ENCODE measurements at regions not wholly inside any gene's neighbourhood (a gene's known extent, or its start where the extent isn't known, plus 50 kb on each side); places are given as distances from the start of the nearest gene placed in this dataset.

DNA sequence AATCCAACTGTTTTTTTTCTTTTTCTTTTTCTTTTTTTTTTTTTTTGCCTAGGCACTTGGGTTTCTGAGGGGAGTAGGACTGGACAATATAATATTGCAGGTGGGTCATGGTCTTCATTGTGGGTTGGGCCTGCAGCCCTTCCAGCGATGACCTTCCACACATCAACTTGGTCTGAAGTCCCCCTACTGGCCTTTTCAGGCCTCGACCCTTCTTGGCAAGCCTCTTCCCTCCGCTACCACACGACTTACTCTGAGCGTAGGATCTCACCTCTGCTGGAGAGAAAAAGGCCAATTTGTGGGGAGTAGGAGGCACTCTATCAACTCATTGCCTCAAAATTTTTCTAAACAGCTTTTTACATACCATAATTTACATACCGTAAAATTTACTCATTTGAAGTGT is 51.1 kb upstream of the GRIK3 start:
- no peak for DNase-seq
- ATAC-seq = no peak
- intact Hi-C loops (cut with micrococcal nuclease) = no loop called here

DNA sequence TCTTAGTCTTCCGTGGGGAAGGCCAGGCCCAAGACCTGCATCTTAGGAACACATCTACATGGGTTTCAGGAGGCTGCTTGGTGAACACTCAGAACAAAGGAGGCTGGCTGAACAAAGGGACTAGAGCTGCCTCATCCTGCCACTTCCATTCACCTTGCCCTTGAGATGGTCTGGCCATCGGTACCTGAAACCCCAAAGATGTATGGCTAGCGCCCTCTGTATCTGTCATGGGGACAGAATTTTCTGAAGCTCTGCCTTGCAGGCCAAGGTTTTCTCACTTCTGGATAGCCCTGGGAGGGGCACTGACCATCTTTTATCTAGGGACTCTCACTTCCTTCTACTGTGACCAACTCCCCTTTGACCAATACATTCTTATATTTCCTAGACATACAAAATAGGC is 55.4 kb upstream of the GRIK3 start:
- intact Hi-C loops (cut with micrococcal nuclease) = no loop called here

DNA sequence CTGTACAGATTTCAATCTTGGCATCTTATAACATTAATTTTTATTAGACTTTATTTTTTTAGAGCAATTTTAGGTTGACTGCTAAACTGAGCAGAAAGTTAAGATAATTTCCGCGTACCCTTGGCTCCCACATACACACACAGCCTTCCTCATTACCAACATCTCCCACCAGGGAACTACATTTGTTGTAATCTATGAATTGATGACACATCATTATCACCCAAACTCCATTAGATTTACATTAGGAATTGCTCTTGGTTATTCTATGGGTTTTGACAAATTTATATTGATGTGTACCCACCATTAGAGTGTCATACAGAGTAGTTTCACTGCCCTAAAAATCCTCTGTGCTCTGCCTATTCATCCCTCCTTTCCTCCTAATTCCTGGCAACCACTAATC is 56.4 kb upstream of the GRIK3 start:
- intact Hi-C loops (cut with micrococcal nuclease) = no loop called here
- no peak for DNase-seq
- no peak for ATAC-seq

More for the DNA sequence above, 55.4 kb upstream of the GRIK3 start:
- DNase-seq = no peak
- no peak for ATAC-seq

DNA sequence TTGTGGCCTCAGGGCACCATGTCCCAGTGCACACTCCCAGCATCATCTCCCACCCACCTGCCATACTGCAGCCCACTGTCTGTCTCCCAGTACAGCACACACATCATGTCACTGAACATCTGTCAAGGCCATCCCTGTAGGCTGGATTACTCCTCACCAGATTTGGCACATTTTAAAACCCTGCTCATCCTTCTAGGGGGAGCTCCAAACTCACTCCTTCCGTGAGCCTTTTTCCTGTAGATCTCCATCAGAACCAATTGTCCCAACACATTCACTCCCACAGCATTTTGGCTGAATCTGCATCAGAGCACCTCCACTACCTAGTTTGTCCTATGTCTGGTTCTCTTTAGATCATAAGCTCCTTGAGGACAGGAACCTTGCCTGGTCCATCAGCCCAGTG is 58.6 kb upstream of the GRIK3 start:
- ATAC-seq = no peak
- intact Hi-C loops (cut with micrococcal nuclease) = no loop called here
- no peak for DNase-seq

DNA sequence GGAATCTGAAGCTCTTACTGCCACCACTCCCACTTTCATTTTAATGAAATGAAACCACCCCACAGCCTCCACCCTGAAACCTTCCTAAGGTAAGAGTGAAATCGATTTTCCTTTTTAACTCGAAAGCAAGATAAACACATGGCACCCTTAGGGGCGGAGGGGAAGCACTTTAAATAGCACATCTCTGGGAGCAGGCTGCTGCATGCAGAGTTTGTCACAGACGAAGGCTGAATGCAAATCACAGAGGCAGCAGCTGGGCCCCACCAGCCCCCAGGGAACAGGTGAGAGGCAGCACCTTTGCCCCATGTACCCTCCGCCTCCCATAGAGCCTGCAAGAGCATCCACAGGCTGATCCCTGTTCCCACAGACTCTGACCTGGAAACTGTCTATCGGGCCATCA is 60.0 kb upstream of the GRIK3 start:
- DNase-seq (no peak), ATAC-seq (no peak)
- intact Hi-C loops (cut with micrococcal nuclease) = no loop called here

DNA sequence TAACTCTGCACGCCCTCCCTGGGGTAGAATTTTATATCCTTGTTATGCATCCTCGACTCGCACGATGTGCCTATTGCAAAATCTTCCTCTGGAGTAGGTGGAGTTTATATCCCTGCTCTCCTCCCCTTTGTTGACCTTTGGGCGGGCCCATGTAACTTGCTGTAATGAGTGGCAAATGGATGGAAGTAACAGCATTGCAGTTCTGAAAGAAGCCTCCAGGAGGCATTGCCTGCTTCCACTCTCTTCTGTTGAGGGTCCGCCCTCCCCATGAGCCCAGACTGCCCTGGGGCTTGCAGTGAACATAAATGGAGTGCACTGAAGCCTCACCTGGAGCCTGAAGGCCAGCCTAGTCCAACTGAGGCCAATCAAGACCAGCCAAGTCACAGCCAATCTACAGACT is 62.2 kb upstream of the GRIK3 start:
- ATAC-seq (no peak), DNase-seq (no peak)
- intact Hi-C loops (cut with micrococcal nuclease) = no loop called here

DNA sequence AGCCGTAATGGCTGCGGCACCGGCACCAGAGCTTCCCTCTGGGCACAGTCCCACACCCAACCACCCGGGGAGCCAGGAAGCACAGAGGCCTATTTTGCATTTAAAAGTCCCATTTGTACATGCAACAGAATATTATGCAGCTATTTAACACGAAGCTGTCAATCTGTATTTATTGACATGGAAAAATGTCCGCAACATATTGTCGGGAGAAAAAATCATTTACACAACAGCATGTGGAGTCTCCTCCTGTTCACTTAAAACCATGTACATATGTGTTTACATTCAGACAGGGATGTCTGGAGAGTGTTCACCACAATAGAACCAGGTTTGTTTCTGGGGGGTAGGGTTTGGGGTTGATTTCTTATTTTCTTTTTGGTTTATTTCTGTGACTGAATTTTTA is 63.4 kb upstream of the GRIK3 start:
- intact Hi-C loops (cut with micrococcal nuclease) = no loop called here
- no peak for DNase-seq
- ATAC-seq = no peak

DNA sequence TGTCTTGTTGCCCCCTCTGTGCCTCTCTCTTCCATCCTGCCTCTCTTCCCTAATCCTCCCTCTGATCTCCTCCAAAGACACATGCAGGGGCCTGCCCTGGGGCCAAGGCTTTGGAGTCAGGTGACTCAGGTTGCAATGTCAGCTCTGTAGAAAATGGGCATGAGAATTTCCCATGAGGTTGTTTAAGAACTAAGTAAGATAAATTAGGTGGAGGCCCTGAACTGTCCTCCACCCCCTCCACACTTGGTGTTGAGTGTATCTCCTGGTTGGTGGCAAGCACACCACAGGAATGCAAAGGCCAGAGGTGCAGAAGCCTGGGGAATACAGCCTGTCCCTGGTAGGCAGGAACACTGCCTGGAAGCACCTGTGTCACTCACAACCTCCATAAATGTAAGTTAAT is 63.9 kb upstream of the GRIK3 start:
- intact Hi-C loops (cut with micrococcal nuclease) = no loop called here
- DNase-seq = no peak
- ATAC-seq = no peak

DNA sequence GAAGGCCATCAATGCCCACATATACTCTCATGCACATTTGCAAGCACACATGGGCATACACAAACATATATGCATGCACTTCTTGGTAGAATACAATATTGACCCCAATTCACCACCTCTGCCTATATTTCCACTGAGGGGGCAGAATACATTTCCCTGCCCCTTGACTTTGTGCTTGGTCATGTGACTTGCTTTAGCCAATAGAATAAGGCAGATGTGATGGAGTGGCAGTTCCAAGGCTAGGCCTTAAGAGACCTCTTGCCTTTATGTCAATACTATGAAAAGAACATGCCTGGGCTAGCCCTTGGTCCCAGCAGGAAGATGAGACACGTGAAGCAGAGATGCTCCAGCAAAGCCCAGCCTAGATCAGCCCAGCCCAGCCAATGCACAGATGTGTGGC is 66.0 kb upstream of the GRIK3 start:
- DNase-seq (no peak), ATAC-seq (no peak)
- intact Hi-C loops (cut with micrococcal nuclease) = no loop called here

DNA sequence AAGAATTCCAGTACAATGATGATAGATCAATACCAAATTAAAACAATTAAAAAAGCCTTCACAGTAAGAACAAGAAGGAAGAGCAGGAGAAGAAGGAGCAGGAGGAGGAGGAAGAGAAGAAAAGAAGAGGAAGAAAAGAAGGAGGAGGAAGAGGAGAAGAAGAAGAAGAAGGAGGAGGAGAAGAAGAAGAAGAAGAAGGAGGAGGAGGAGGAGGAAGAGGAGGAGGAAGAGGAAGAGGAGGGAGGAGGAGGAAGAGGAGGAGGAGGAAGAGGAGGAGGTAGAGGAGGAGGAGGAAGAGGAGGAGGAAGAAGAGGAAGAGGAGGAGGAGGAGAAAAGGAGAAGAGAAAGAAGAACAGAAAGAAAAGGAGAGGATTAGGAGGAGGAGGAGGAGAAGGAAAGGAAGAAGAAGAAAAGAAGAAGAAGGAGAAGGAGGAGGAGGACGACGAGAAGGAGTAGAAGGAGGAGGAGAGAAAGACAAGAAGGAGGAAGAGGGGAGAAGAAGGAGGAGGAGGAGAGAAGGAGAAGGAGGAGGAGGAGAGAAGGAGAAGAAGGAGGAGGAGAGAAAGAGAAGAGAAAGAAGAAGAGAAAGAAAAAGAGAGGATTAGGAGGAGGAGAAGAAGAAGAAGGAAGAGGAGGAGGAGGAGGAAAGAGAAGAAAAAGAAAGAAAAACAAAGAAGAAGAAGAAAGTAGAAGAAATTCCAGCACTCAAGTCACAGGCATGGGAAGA is 68.5 kb upstream of the GRIK3 start:
- no peak for DNase-seq
- ATAC-seq = no peak
- intact Hi-C loops (cut with micrococcal nuclease) = no loop called here

DNA sequence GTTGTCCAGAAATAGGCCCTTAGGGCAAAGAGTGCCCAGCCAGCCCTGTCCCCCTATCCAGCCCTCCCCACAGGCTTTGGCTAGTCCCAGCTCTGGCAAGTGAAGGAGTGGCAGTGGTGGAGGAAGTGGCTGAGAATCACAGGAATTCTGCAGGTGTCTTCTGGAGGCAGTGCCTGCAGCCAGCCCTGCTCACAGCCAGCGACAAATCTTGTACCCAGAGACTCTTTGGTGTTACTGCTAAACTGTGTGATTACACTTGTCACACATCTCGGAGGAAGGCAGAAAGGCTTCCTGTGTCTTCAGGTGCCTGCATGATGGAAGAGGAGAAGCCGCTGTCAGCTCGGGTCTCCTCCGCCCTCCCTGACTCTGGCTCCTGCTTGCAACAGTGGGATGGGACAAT is 71.6 kb upstream of the GRIK3 start:
- intact Hi-C loops (cut with micrococcal nuclease) = no loop called here
- ATAC-seq = no peak
- no peak for DNase-seq

DNA sequence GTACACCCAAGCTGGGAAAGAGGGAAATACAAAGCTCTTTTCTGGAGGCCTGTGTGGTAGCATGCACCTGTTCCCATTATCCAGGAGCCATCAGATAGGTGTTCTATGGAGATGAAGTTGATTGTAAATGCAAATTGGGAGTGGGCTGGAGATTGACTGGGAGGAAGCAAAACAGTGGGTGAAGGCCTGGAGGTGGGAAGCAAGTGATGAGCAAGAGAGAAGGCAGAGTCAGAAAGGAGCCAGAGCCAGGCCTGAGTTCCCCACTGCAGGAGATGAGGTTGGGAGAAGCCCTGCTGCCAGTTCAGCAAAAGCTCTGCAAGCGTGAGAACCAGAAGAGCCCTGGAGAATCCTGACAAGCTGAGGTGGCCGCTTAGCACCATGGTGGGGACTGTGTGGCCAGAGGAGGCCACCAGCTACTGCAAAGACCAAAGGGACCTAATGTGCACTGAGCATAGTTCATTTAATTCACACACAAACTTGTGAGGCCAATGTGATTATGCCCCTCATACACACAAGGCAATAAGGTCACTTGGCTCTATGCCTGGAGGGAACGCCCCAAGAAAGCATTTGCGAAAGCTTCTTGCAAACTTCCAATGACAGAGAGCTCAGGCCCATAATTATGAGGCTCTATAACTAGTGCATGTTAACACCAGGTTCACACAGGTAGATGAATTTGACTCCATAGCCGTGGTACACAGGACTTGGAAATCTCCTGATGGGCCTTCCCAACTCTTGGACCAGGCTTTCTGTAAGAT is 73.0 kb upstream of the GRIK3 start:
- ATAC-seq (no peak), DNase-seq (no peak)
- intact Hi-C loops (cut with micrococcal nuclease) = no loop called here

DNA sequence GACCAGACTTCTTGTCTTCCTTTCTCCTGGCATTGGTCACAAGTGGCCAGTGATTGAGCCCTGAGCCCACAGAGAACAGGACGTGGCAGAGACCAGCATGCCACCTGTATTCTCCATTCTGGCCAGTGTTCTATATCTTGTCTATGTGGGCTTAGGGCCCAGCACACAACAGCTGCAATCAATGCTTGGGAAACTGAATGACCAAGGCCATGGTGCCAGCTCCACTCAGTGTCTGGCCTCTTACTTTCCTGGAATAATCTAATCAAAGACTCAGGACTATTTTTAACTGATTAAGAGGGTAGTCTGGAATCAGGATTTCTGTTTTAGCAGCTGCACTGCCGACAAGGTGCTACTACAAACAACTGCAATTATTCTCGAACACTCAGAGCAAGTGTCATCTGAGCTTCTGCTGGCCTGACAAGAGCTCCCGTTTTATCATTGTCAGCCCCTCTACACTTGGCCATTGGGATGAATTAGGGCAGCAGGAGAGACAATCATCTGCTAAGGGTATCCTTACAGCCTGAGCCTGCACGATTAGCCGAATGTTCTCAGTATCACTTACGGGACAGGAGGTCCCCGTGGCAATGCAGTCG is 74.4 kb upstream of the GRIK3 start:
- peak; percentile 74 for ATAC-seq
- intact Hi-C loops (cut with micrococcal nuclease) = no loop called here
- DNase-seq = no peak

DNA sequence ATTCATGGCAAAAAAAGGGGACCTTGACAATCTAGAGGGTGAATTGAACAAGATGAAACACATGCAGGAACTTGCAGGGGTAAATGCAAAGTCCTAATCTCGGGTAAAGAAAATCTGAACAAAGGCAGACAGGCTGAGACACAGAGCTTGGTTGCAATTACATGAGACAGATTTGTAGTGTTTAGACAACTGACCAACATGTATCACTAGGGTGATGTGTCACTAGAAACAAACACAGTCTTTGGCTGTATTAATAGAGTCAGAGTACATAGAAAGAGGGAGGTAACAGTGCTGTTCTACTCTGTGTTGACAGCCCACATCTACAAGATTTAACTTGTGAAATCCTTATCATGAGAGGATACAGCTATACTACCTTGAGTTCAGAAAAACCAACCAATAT is 78.1 kb upstream of the GRIK3 start:
- ATAC-seq = no peak
- DNase-seq = no peak
- intact Hi-C loops (cut with micrococcal nuclease) = no loop called here

DNA sequence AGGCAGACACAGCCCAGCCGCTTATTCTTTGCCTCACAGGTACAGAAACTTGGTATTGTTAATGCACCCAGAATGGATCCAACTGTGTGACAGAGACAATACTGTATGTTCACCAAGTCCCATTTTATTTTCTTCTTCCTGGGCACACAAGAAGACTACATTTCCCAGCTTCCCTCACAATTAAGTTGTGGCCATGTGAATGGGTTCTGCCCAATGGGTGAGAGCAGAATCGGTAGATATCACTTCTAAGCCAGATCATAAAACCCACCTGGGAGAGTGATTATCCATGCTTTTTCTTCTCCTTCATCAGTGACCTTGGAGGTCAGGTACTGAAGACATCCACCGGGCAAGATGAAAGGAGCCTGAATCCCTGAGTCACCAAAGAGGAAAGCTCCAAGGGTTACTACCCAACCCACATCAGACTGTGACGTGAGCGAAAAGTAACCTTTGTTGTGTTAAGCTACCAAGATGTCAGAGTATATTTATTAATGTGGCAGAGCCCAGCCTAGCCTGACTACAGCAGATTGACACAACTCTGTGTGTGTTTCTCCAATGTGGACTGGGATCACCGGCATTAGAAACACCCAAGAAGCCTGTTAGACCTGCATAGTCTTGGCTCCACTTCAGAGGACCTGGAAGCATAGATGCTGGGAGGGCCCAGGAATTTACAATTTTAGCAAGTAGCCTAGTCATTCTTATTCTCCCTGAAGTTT is 79.1 kb upstream of the GRIK3 start:
- DNase-seq (no peak), ATAC-seq (no peak)
- intact Hi-C loops (cut with micrococcal nuclease) = no loop called here

DNA sequence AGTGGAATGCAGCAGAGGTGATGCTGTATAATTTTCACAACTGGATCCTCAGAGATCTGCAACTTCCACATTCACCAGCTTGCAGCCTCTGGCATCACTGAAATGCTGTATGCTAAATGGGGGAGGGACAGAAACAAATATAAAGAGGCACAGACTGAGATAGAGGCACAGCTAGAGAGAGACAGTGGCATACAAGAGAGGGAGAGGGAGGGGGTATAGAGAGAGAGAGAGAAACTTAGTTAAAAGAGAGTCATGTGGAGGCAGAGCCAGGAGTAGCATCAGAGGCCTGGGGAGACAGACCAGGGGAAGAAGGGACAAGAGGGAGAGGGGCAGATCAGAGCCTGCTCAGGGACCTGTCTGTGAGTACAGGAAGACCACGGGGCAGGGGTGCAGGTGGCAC is 84.5 kb upstream of the GRIK3 start:
- no peak for ATAC-seq
- intact Hi-C loops (cut with micrococcal nuclease) = no loop called here
- no peak for DNase-seq

DNA sequence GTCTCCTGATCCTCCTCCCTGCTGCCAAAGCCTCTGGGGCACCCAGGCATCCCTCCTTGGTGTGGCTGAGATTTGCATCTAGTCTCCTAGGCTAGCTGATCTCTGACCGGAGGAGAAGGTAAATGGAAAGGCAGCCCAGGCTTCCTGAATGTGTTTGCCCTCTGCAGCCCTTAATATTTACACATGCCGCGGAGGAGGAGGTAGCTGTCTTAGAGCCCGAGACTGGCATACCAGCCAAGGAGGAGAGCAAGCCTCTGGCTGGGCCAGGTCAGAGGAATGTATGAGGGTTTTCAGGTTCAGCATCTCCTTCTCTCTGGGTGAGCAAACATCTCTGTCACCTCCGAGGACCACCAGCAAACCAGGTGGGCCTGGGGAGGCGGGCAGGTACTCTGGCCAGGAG is 86.0 kb upstream of the GRIK3 start:
- intact Hi-C loops (cut with micrococcal nuclease) = no loop called here
- no peak for ATAC-seq

DNA sequence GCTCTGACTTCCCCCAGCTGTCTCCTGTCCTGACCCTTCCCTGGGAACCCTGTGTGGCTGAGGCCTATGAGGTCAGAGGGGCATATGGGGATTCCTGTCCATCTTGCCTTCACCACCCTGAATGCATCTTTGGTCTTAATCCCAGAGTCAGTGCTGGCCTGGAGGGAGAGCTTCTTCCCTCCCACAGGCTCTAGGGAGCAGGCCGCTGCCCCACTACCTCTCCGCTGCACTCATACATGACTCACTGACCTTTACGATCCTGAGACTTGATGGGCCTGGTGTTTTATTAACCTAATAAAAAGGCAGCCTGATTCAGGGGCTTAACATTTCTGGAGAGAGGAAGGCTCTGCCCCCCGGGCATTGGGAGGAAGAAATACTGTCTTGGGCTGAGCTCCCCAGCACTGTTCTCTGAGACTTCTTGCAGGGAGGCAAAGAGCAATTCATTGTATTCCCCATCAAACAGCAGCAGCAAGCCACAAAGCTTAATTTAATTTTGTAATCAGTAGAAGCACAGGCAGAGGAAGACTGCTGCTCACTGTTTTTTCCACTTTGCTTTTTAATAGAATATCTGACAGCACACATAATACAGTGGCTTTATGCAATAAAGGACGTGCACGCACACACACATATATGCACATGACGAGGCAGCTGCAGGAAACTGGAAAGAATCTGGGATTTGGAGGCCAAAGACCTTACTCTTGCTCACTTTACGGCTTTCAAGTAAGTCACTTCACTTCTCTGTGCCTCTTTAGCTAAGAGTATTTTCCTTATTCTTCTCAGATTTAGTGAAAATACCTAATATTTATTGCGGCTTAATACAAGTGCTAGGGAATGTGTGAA is 89.2 kb upstream of the GRIK3 start:
- DNase-seq (no peak), ATAC-seq (no peak)
- intact Hi-C loops (cut with micrococcal nuclease) = no loop called here

More for the DNA sequence above, 86.0 kb upstream of the GRIK3 start:
- DNase-seq = no peak

DNA sequence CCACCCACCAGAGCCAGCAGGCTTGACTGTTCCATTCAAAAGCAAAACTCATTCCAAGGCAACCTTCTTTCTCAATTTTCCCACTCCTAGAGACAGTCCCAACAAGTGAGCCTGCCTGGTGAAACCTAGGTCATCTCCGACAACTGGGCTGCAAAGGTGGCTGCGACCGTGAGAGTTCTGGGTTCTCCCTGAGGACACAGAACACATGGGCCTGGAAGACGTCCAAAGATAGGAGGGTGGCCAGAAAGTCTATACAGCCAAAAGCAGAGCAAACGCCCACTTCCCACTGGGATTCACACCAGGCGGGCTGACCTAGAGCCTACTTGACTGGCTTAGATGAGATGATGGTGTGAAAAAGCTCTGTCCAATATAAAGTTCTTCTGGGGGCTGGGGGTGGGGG is 90.2 kb upstream of the GRIK3 start:
- DNase-seq = no peak
- intact Hi-C loops (cut with micrococcal nuclease) = no loop called here
- no peak for ATAC-seq

Data from left ventricle myocardium superior (tissue), 1 donor.